ENCODE measurements at regions not wholly inside any gene's neighbourhood (a gene's known extent, or its start where the extent isn't known, plus 50 kb on each side); places are given as distances from the start of the nearest gene placed in this dataset.
A peak's percentile ranks its signal among the peaks of the same experiment; 100 is the strongest.

GRCh38 chr3:162295323-162295983 lies 798.8 kb downstream of the OTOL1 start:
- DNase-seq (ENCODE audit: low spot score), result peak; percentile 79

DNA sequence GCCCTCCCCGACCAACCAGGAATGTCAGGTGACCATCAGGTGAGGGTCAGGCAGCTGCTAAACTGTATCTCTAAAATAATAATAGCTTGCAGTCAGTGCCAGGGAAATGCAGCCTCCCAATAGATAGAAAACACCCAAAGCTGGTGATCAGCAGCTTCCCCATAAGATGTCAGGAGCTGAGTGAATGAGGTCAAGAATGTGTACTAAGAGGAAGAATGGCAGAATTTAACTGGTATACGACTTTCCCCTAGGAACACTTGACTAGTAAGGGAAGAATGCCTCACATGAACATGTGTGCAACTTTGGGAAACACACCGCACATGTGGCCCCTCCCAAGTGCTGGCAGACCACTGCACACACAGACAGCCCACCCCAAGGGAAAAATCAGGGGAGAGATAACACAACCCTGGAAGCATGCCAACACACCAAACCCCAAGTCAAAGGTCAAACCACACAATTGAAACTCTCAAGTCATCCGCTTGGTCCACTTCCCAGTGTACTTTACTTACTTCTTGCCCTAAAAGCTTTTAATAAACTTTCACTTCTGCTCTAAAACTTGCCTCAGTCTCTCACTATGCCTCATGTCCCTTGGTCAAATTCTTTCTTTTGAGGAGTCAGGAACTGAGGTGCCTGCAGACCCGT lies 806.5 kb downstream of the OTOL1 start:
- DNase-seq (ENCODE audit: low spot score), result no peak

DNA sequence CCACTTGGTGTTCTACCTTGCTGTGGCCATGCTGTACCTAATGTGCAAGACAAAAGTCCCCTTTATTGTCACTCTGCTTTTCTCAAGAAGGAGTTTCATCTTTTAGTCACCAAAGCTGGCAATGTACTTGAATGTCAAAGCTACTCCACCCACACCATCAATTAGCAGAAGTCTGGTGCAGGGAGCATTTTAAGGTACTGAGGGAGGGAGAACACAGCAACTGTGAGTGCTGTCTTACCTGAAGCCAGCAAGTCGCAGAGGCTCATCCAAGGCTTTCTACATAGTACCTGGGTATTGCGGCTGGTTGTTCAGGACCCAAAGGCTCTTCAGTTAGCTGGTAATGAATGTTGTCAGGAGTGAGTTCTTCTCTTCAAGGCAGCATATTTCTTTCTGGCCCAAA lies 820.4 kb downstream of the OTOL1 start:
- DNase-seq (ENCODE audit: low spot score), result no peak

DNA sequence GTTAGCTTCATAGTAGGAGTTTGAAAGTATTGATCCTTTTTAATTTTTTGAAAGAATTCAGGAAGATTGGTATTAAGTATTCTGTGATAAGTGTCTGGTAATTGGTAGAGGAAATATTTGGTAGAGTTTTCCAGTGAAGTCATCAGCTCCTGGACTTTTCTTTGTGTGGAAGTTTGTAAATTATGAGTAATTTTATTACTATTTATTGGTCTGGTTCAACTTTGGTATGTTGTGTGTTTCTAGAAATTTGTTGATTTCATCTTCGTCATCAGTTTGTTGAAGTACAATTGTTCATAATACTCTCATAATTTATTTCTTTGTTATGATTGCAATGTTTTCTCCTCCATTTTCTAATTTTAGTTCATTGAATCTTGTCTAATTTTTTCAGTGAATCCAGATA lies 832.0 kb downstream of the OTOL1 start:
- no peak for DNase-seq (ENCODE audit: low spot score)

GRCh38 chr3:162329514-162329913 lies 832.9 kb downstream of the OTOL1 start:
- DNase-seq (ENCODE audit: low spot score), result no peak

DNA sequence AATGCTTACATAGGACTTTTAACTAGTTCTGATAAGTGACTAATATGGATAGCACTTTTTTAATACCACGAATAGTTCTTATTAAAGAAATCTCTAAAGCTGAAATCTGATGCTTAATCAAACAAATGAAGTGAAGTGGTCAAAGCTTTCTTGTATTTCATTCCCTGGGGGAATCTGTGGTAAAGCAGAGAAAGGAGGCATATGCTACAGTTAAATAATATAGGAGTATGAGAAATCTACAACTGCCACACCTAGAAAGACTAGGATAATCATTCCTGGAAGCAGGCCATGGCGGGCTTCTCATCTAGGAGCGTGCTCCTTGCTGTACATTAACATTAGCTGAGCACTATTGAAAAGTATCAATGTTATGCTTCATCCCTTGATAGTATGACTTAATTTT lies 835.7 kb downstream of the OTOL1 start:
- DNase-seq (ENCODE audit: low spot score), result no peak

GRCh38 chr3:162334537-162334936 lies 837.9 kb downstream of the OTOL1 start:
- DNase-seq (ENCODE audit: low spot score), result no peak

DNA sequence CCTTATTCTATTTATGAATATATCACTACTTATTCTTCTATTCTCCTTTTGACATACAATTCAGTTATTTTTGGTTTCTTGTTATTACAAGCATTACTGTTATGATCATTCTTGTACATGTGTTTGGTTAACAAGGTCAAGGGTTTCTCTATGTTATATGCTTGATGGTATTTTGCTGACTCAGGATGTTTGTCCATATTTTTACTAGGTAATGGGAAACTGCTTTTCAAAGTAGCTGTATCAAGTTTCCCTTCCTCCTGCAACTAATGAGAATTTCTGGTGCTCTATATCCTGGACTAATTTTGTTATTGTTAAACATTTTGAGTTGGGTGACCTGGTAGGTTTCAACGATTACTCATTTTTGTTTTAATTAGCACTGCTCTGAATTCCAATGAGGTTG lies 841.0 kb downstream of the OTOL1 start:
- peak; percentile 11 for DNase-seq (ENCODE audit: low spot score)

DNA sequence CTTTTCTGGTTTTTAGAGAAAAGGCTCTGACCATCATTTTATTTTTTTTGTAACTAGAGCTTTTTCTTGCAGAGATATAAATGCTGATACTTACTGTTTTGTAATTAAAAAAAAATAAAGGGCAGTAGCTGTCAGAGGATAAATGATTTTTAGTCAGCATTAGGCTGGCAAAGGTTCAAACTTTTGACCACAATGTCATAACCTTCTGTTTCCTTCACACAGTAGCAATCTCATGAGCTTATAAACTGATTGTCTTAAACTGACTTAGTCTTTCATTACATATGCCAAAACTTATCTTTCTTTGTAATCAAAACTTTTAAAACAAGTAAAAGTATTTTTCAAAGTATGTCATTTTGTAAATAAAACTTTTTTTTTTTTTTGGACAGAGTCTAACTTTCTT lies 841.9 kb downstream of the OTOL1 start:
- no peak for DNase-seq (ENCODE audit: low spot score)

- no peak for DNase-seq (ENCODE audit: low spot score)
Observed at GRCh38 chr3:162348912-162349311, 852.3 kb downstream of the OTOL1 start.

DNA sequence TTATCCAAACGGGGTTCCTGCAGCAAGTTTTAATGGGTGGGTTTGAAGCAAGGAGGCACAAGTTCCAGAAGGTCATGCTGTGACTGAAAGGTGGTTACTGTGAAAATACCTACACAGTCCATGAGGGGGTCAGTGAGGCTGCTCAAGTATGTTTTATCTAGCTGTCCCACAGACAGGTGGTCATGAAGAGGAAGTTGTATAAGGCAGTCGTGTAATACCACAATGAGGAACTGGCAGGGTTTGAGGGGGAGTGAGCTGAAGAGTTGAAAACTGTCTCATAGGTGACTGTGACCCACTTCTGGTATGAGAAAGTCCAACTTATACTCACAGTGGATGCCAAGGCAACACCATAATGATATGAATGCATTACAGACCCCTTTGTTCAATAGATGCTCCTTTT lies 856.8 kb downstream of the OTOL1 start:
- DNase-seq (ENCODE audit: low spot score), result no peak

DNA sequence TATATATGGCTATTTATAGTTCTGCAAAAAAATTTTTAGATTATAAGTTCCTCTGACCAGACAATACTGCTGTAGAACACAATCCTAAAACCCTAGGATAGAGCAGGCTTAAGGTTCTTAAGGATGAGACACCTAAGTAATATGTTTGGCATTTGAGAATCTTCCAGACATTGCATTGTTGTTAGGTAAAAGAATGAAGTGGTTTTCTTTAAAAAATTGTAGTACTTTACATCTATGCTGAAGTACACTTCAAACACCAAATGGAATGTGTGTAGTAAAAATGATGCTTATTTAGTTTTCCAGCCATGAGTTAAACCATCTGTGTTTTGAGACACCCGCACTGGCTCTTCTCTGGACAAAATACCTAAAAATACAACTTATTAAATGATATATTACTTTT lies 857.7 kb downstream of the OTOL1 start:
- DNase-seq (ENCODE audit: low spot score), result no peak

DNA sequence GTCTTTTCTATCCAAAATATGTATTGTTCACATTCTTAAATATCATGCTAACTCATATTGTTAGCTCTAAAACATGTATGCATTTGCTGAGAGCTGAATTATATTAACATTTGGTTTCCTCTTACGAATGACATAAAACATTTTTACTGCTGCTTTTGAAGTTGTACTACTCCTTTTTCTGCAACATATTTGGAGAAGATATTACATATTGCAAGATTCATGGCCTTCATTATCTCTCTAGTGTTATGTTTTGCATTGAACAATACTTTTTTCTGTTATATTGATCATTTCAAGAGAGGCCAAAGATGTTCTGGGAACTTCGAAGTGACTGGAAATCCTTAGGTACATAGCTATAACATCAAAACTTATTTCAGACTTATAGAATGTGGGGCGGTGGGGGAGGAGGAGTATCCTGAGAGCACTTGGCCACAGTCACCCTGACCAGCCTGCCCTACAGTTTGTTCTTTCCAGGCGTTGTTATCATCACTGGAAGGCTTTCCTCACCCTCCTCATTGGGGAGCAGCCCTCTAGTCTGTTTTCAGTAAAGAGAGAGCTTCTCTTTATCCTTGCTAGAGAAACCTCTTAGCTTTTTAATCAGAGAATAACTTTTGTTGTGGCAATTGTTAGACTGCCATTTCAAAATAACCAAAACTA lies 868.6 kb downstream of the OTOL1 start:
- no peak for DNase-seq (ENCODE audit: low spot score)

DNA sequence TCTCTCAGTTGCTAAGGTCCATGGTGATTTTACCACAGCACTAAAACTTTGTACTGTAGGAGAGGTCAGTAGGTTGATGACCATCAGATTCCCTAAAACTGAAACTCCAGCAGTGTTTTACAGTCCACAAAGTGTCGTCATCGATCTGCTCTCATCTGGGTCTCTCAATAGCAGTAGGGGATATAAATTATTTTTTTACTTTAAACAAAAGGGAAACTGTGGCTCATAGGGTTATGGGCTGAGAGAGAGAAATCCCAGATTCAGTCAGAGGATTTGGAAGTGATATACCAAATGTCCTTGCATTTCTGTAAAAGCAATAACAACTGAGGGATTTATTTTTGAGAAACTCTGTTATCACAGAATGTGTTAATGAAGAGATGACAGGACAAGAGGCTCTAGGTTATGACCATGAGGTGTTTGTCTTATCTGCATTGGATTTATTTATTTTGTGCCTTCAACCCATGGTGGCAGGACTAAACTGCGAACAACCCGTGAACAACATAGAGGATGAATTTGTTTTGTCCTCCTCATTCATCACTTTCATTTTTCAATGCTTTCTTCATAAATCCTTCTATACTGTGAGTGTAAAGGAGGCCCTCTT lies 869.7 kb downstream of the OTOL1 start:
- DNase-seq (ENCODE audit: low spot score), result no peak

DNA sequence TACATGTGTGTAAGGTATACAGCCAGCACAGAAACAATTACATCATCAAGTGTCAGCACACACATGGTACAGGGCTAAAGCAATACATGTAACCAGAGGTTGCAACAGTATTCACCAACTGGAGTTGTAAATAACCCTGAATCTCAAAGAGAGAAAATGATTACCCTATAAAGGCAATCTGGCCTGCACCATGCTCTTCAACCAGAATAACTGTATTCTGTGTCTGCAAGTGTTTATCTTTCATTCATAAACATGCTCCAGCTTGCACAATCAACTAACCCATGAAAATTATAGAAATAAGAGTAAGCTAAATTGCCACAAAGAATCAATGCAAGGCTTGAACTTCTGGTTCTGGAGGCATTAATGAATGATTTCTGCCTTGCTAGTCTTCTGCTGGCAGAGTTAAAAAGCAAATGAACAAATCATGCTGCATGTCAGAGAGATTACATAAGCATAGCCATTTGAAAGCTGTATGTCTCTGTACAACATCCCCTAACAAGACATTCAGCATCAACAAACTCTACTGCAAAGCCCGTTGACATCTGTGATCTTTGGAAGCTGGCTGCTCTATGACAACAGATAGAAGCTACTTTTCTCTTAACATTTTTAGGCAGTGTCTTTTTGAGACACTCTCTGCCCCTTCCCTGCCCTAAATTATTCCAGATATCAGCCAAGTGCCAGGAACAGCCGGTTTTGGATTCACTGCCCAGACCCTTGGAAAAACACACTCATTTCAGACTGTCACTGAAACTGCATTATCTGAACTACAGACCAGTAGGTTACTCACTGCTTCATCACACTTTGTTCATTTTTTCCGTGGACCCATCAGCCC lies 871.0 kb downstream of the OTOL1 start:
- DNase-seq (ENCODE audit: low spot score), result no peak

DNA sequence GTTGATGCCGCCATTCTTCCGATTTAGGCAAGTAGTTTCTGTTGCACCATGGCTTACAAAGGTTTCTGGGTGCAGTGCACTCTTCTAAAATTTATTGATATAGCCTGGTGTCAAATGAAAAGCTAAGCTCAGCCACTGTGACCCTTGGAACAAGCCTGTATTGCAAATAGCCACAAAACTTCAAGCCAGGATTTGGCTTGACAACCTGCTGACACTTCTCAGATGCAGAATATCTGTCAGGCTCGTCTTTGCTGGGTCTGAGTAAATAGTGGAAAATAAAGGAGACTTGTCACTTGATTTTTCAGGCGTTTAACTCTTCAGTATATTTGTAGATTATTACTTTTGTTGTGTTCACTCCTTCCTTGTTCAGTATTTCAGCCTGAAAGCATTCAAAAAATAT lies 871.8 kb downstream of the OTOL1 start:
- DNase-seq (ENCODE audit: low spot score), result no peak

GRCh38 chr3:162369306-162369705 lies 872.7 kb downstream of the OTOL1 start:
- no peak for DNase-seq (ENCODE audit: low spot score)

GRCh38 chr3:162370141-162370540 lies 873.5 kb downstream of the OTOL1 start:
- DNase-seq (ENCODE audit: low spot score), result no peak

- no peak for DNase-seq (ENCODE audit: low spot score)
Observed at GRCh38 chr3:162376761-162377160, 880.2 kb downstream of the OTOL1 start.

DNA sequence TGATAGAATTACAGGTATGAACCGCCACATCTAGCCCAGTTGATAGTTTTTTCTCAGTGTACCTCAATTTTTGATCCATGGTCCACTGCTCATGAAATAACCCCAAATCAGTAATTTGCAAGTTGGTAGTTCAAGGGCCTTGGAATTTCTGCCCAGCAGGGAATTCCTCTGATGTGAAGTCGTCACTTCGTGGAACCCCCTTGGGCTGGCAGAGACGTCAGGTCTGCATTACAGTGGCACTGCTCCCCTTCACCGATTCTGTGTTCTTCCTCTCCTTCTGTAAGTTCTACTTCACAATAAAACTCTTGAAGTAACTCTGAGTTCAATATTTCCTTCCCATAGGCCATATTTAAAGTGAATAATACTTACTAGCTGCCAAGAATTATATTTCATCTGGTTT lies 881.0 kb downstream of the OTOL1 start:
- no peak for DNase-seq (ENCODE audit: low spot score)

DNA sequence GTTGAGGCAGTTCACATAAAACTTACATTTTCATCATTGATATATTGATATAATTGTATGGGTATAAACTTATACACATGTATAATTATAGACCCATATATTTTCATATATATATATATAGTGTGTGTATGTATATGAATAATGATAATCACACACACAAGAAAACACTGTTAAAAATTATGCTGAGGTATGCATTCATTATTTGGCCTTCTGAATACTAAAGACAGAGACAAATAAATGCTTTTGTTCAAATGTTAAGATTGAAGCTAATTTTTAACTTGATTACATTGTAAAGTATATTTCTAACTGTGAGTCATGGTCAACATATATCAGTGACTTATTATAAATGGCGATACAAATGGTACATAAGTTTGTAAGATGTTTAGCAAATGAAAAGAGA lies 888.8 kb downstream of the OTOL1 start:
- DNase-seq (ENCODE audit: low spot score), result no peak

DNA sequence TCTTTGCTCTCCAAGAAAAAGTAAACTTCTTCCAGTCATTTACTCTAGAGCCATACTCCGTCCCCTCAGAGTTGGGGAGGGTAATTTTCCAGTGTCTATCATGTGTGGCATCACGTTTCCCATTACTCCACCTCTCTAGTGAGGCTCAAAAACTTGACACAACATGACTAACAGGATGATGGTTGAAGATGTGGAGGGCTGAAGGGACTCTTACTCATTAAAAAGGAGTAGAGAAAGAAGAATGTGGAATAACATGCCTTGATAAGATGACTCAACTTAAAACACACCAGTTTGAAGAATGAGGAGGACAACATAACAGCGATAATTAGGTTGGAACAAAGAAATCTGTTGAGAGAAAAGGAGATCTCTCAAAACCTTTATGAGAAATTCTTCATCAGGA lies 894.3 kb downstream of the OTOL1 start:
- peak; percentile 38 for DNase-seq (ENCODE audit: low spot score)

All from H4 (cell line).